ENCODE measurements at regions not wholly inside any gene's neighbourhood (a gene's known extent, or its start where the extent isn't known, plus 50 kb on each side); places are given as distances from the start of the nearest gene placed in this dataset.
"Not testable (repeated sequence)": the region's sequence is repeated elsewhere in the genome, so short reads cannot be mapped to it uniquely, and the experiment has no call there.

DNA sequence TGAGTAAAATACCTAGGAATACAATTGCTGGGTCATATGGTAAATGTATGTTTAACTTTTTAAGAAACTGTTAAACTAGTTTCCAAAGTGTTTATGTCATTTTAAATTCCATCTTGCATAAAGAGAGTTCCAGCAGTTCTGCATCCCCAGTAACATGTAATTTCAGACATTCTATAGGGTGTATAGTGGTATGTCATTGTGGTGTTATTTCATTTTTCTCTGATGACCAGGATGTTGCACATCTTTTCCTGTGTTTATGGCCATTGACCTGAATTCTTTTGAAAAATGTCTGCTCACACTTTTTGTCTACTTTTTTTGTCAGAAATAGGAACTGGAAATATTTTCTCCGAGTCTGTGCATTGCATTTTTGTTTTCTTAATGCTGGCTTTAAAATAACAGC lies 128.9 kb downstream of the TMEM200A start:
- peaks cover 10% of the 10 kb centered on the region for H3K4me1 Mint-ChIP-seq (ENCODE audit: low read depth)
- peaks cover 27% of the 10 kb centered on the region for H3K9me3 Mint-ChIP-seq
- no peak overlapping the region for H3K27ac Mint-ChIP-seq
- peaks cover 12% of the 10 kb centered on the region for H3K36me3 Mint-ChIP-seq (ENCODE audit: low read depth)
- peaks cover 4% of the 10 kb centered on the region for H3K27me3 Mint-ChIP-seq (ENCODE audit: low read depth)
- no peak overlapping the region for H3K4me3 Mint-ChIP-seq

DNA sequence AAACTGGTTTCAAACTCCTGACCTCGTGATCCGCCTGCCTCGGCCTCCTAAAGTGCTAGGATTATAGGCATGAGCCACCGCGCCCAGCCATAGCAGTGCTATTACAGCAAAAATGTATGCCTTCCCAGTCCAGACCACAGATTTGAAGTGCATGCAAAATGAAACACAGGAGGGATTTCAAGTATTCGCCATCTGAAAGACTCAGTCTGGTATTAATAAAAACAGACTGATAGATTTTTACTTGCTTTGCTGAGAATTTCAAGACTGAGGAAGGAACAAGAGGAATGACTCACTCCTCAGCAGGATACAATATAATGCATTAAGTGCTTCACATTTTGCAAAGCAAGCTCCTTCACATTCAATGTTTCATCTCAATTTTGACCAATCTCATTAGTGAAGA lies 134.9 kb downstream of the TMEM200A start:
- no peak overlapping the region for H3K4me3 Mint-ChIP-seq
- no peak overlapping the region for H3K27ac Mint-ChIP-seq
- peaks cover 12% of the 10 kb centered on the region for H3K36me3 Mint-ChIP-seq (ENCODE audit: low read depth)
- peaks cover 4% of the 10 kb centered on the region for H3K27me3 Mint-ChIP-seq (ENCODE audit: low read depth)
- peaks cover 13% of the 10 kb centered on the region for H3K9me3 Mint-ChIP-seq
- peaks cover 16% of the 10 kb centered on the region for H3K4me1 Mint-ChIP-seq (ENCODE audit: low read depth)

DNA sequence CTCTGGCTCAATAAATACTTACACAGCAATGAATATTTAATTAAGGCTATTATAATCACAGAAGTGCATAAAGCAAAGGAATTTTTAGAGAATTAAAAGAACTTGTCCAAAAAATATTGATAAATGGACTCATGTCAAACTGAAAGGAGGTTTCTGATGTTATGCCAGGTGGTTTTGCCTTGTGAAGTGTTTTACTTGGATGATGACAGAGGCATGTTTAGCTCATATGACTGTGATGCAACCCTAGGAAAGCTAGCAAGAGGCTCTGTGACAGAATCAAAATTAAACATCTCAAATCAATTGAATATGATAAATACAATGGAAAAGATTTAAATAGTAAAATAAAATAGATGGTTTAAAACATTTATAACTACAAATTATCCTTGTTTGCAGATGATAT lies 137.3 kb downstream of the TMEM200A start:
- Mint-ChIP-seq H3K4me1 (ENCODE audit: low read depth) (peaks cover 26% of the 10 kb centered on the region), H3K27me3 (ENCODE audit: low read depth) (peaks cover 4% of the 10 kb centered on the region), H3K27ac (no peak overlapping the region), H3K4me3 (no peak overlapping the region), H3K9me3 (peaks cover 14% of the 10 kb centered on the region), H3K36me3 (ENCODE audit: low read depth) (peaks cover 18% of the 10 kb centered on the region)

DNA sequence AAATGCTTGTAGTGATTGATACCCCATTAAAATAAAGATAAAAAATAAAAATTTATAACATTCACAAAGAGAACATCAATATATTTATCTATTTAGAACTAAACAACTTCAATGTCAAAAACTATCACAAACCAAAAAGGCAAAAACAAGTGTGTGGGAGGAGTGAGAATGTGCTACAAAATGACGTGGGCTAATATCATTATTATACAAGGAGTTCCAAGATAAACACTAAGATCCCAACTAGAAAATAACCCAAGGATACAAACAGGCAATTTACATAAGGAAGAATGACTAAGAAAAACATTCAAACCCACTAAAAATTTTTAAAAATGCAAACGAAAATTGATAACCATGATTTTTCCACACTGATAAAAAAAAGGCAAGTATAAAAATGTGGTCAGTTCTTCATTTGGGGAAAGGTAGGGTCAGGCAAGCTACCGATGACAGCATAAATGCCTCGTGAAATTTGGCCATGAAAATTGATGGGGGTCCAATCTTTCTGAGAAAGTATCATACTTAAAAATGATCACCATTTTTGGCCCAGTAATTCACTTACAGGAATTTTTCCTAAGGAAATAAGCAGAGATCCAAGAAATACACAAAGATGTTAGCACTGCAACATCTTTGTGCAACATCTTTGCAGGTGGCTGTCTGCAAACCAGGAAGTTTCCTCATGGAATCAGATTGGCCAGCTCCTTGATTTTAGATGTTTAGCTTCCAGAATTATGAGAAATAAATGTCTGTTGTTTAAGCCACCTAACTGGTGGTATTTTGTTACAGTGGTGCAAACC lies 140.2 kb downstream of the TMEM200A start:
- Mint-ChIP-seq H3K36me3 (ENCODE audit: low read depth) (peaks cover 29% of the 10 kb centered on the region), H3K4me3 (no peak overlapping the region), H3K27me3 (ENCODE audit: low read depth) (no peaks in the 10 kb centered on the region), H3K27ac (no peak overlapping the region), H3K4me1 (ENCODE audit: low read depth) (peaks cover 30% of the 10 kb centered on the region), H3K9me3 (peaks cover 32% of the 10 kb centered on the region)

DNA sequence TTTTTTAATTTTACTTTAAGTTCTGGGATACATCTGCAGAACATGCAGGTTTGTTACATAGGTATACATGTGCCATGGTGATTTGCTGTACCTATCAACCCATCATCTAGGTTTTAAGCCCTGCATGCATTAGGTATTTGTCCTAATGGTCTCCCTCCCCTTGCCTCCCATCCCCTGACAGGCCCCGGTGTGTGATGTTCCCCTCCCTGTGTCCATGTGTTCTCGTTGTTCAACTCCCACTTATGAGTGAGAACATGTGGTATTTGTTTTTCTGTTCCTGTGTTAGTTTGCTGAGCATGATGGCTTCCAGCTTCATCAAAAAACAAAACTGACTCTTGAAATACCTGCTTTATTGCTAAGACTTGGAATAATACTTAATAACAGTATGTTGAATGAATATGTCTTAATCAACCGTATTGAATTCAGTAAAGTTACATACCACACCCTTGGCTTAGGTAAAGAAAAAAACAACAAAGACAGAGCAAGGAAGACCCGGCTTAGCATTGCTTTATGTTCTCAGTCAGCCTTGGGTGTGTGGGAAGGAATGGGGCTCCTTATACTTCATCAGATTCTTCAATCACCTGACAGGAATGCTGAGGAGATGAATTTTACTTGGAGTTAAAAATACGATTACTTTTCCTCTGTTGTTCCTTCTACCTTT lies 141.3 kb downstream of the TMEM200A start:
- H3K27ac Mint-ChIP-seq: peak overlapping the region; percentile 12

DNA sequence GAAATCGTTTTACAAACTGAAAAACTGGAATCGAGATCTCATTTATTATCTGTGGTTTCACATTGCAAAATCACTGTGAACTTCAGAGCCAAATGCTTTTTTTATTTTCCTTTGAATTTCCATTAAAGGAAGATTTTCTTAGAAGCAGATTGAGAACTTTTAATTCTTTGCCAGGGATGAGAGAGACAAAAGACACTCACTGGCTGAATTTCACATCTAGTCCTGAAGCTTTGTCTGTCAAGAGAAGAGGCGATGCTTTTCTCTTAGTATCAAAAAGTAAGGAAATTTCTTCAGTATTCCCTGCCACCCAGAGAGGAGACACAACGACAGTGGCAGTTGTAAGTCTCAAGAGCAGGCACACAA lies 141.8 kb downstream of the TMEM200A start:
- Mint-ChIP-seq H3K4me3 (no peak overlapping the region), H3K27me3 (ENCODE audit: low read depth) (no peaks in the 10 kb centered on the region), H3K36me3 (ENCODE audit: low read depth) (peaks cover 33% of the 10 kb centered on the region), H3K9me3 (peaks cover 37% of the 10 kb centered on the region), H3K27ac (no peak overlapping the region), H3K4me1 (ENCODE audit: low read depth) (peaks cover 27% of the 10 kb centered on the region)

More for the DNA sequence above, 141.3 kb downstream of the TMEM200A start:
- not testable (repeated sequence) for H3K27me3 Mint-ChIP-seq (ENCODE audit: low read depth); H3K4me3 Mint-ChIP-seq
- Mint-ChIP-seq H3K9me3 (peaks cover 37% of the 10 kb centered on the region), H3K36me3 (ENCODE audit: low read depth) (peaks cover 33% of the 10 kb centered on the region), H3K4me1 (ENCODE audit: low read depth) (peaks cover 28% of the 10 kb centered on the region)

DNA sequence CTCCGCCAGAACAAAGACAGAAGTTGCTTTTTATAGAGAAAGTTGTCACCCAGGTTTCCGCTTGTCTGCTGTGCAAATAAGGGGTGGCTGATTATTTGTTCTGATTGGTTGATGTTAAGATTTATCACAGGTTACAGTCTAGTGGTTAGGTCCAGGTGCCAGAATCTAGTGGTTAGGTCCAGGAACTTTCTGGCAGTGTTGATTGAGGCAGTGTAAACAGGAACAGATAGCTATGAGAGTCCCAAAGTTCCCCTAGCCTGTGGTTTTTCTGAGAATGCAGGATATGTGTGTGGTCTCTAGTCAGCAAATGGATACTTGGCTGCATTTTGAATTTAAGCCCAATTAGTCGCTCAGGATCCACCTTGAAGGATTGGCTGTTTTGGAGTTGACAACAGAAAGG lies 148.0 kb downstream of the TMEM200A start:
- no peaks in the 10 kb centered on the region for H3K27me3 Mint-ChIP-seq (ENCODE audit: low read depth)
- peaks cover 55% of the 10 kb centered on the region for H3K9me3 Mint-ChIP-seq
- H3K4me3 Mint-ChIP-seq: peak overlapping the region; percentile 32
- peaks cover 55% of the 10 kb centered on the region for H3K4me1 Mint-ChIP-seq (ENCODE audit: low read depth)
- H3K27ac Mint-ChIP-seq: peak overlapping the region; percentile 86
- H3K36me3 Mint-ChIP-seq (ENCODE audit: low read depth): peaks cover 48% of the 10 kb centered on the region

DNA sequence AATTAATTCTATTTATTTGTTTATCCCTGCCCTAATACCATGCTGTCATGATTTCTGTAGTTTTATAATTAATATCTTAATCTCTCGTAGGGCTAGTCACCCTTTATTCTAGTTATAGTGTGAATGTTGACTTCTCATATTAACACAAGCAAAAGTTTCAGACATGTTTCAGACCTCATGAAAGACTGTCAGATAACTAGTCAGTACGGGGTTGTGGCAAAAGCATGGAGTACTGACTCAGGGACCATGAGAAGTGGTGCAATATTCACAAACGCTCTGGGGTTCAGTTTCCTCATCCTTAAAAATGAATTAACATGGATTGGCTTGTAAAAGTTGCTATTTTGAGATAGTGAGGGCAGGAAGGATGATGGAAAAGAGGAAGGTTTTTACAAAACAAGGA lies 148.9 kb downstream of the TMEM200A start:
- H3K4me3 Mint-ChIP-seq: peak overlapping the region; percentile 29
- peaks cover 45% of the 10 kb centered on the region for H3K36me3 Mint-ChIP-seq (ENCODE audit: low read depth)
- H3K27ac Mint-ChIP-seq: peak overlapping the region; percentile 86
- no peaks in the 10 kb centered on the region for H3K27me3 Mint-ChIP-seq (ENCODE audit: low read depth)
- H3K9me3 Mint-ChIP-seq: peaks cover 50% of the 10 kb centered on the region
- peaks cover 55% of the 10 kb centered on the region for H3K4me1 Mint-ChIP-seq (ENCODE audit: low read depth)

DNA sequence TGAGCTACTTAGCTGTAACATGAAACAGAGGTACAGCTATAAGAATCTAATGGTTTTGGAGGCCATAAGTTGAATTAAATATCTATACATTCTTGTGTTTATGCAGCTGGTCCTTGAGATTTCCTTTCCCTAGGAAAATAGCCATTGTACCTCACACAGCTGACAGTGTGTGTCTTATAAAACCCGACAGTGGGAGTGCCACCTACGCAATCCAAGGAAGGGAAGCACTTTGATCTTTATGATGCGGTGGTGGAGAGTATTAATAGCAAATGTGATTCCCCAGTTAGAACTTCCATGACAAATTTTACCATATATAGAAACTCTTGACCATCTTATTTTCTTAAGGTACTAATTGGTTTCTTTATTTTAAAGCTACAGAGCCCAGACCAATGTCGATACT lies 149.5 kb downstream of the TMEM200A start:
- peak overlapping the region; percentile 86 for H3K27ac Mint-ChIP-seq
- H3K4me3 Mint-ChIP-seq: no peak overlapping the region
- H3K27me3 Mint-ChIP-seq (ENCODE audit: low read depth): no peaks in the 10 kb centered on the region
- peaks cover 42% of the 10 kb centered on the region for H3K36me3 Mint-ChIP-seq (ENCODE audit: low read depth)
- peaks cover 47% of the 10 kb centered on the region for H3K9me3 Mint-ChIP-seq
- H3K4me1 Mint-ChIP-seq (ENCODE audit: low read depth): peaks cover 56% of the 10 kb centered on the region

DNA sequence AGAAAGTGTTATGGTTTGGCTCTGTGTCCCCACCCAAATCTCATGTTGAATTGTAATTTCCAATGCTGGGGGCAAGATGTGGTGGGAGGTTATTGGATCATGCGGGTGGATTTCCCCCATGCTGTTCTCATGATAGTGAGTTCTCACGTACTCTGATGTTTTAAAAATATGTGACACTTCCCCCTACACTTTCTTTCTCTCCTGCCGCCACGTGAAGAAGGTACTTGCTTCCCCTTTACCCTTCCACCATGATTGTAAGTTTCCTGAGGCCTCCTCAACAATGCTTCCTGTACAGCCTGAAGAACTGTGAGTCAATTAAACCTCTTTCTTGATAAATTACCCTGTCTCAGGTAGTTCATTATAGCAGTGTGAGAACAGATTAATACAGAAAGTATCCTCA lies 150.8 kb downstream of the TMEM200A start:
- Mint-ChIP-seq H3K27me3 (ENCODE audit: low read depth) (no peaks in the 10 kb centered on the region), H3K4me3 (peak overlapping the region; percentile 39), H3K36me3 (ENCODE audit: low read depth) (peaks cover 51% of the 10 kb centered on the region), H3K9me3 (peaks cover 53% of the 10 kb centered on the region), H3K27ac (peak overlapping the region; percentile 90), H3K4me1 (ENCODE audit: low read depth) (peaks cover 60% of the 10 kb centered on the region)

DNA sequence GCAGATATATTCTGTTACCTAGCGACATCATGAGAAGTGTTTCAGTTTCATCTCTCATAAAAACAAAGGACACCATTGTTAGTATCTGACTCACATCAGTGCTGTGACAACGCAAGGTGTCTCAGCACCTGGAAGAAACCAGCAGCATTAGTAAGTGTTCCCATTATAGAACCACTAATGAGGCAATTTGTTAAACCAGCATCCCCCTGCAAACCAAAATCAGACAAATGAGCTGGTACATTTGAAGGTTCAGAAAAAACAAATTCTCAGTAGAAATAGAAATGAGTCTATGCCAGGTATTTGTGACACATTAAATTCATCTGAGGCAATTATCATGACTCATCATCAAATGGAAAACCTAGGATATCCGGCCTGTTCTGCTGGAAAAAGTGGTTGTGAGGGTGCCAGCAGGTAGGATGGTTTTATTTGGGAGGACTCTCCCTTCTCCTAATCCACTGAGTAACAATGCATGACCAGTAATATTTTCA lies 151.7 kb downstream of the TMEM200A start:
- H3K4me3 Mint-ChIP-seq: peak overlapping the region; percentile 17
- no peaks in the 10 kb centered on the region for H3K27me3 Mint-ChIP-seq (ENCODE audit: low read depth)

DNA sequence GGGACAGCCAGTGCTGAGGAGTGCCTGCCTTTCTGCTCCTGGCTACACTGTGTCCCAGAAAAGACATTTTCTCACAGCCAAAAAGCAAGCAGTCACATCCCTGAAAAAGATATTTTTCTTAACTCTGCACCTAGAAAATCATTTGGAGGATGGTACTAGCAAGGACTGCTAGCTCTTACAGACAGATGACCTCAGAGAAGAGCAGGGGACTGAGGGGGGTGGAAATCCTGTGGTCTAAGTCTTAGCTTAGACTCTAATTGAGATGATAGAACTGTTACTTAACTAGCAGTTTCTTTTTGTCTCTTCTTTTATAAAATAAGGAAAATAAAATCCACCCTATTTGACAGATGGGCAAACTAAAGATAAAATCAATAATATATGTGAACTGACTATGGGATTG lies 152.8 kb downstream of the TMEM200A start:
- Mint-ChIP-seq H3K27me3 (ENCODE audit: low read depth) (no peaks in the 10 kb centered on the region), H3K4me1 (ENCODE audit: low read depth) (peaks cover 50% of the 10 kb centered on the region), H3K36me3 (ENCODE audit: low read depth) (peaks cover 51% of the 10 kb centered on the region), H3K9me3 (peaks cover 62% of the 10 kb centered on the region), H3K4me3 (no peak overlapping the region), H3K27ac (peak overlapping the region; percentile 90)

More for the DNA sequence above, 151.7 kb downstream of the TMEM200A start:
- peak overlapping the region; percentile 90 for H3K27ac Mint-ChIP-seq
- H3K9me3 Mint-ChIP-seq: peaks cover 53% of the 10 kb centered on the region
- peaks cover 52% of the 10 kb centered on the region for H3K36me3 Mint-ChIP-seq (ENCODE audit: low read depth)
- peaks cover 56% of the 10 kb centered on the region for H3K4me1 Mint-ChIP-seq (ENCODE audit: low read depth)

DNA sequence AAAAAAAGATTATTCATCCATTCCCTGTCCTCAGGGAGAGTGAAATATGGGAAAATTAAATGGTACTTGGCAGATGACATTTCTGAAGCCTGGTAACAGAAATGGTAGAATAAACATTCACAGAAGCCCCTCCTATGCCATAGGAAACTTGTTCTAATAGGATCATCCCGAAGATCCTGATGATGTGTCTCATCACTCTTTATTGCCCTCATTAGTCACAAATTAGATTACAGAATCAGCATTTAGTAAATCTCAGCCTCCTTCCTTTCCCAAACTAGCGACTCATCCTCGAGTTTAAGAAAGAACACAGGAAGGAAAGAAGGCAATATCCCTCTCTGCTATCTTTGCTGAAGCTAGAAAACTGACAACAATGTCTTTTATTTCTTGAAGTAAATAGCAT lies 154.4 kb downstream of the TMEM200A start:
- H3K4me1 Mint-ChIP-seq (ENCODE audit: low read depth): peaks cover 48% of the 10 kb centered on the region
- H3K9me3 Mint-ChIP-seq: peaks cover 67% of the 10 kb centered on the region
- H3K4me3 Mint-ChIP-seq: no peak overlapping the region
- peaks cover 54% of the 10 kb centered on the region for H3K36me3 Mint-ChIP-seq (ENCODE audit: low read depth)
- no peak overlapping the region for H3K27ac Mint-ChIP-seq
- H3K27me3 Mint-ChIP-seq (ENCODE audit: low read depth): no peaks in the 10 kb centered on the region

DNA sequence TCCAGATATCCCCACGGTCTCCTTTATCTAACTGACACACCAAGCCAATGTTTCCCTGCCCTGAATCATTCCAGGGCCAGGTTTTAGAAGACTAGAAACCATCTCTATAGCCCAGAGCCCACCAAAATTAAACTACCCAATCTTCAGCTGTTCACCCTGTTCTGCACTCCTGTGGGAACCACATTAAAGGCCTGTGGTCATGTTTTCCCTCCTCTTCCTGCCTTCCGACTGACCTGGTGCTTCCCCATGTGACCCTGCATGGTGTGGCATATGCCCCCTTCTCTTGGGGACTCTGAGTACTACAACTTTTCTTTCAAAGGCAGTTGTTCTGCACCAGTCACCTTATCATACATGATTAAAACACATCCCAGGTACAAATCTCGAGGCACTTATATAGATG lies 155.0 kb downstream of the TMEM200A start:
- Mint-ChIP-seq H3K9me3 (peaks cover 64% of the 10 kb centered on the region), H3K27me3 (ENCODE audit: low read depth) (no peaks in the 10 kb centered on the region), H3K4me1 (ENCODE audit: low read depth) (peaks cover 51% of the 10 kb centered on the region), H3K36me3 (ENCODE audit: low read depth) (peaks cover 54% of the 10 kb centered on the region), H3K4me3 (no peak overlapping the region), H3K27ac (peak overlapping the region; percentile 1)

DNA sequence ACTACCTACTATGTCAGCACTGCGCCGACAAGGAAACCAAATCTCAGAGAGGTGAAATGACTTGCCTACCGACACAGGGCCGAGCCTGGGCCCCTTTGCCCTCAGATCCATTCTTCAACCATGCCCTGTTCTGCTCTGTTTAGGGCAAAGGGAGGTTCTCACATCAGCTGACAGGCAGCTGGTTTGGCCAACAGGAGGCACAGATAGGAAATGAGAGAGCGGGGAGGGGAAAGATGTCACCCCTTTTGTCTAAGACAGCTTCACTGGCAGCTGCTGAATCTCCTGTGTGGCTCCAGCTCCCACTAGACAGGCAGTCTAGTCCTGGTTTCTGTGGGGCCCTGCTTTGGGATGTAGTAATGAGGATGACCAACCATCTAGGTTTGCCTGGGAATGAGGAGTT lies 158.7 kb downstream of the TMEM200A start:
- Mint-ChIP-seq H3K4me3 (no peak overlapping the region), H3K9me3 (peaks cover 70% of the 10 kb centered on the region), H3K27ac (peak overlapping the region; percentile 85), H3K36me3 (ENCODE audit: low read depth) (peaks cover 58% of the 10 kb centered on the region), H3K27me3 (ENCODE audit: low read depth) (no peaks in the 10 kb centered on the region), H3K4me1 (ENCODE audit: low read depth) (peaks cover 46% of the 10 kb centered on the region)

All from T-helper 1 cell treated with Interleukin-12 subunit alpha and Interleukin-12 subunit beta and Interleukin-4 antibody, amounts not matched to agents 30 μg/mL and 1 μg/mL, for 36 hours (primary cell).